ENCODE measurements at regions not wholly inside any gene's neighbourhood (a gene's known extent, or its start where the extent isn't known, plus 50 kb on each side); places are given as distances from the start of the nearest gene placed in this dataset.

DNA sequence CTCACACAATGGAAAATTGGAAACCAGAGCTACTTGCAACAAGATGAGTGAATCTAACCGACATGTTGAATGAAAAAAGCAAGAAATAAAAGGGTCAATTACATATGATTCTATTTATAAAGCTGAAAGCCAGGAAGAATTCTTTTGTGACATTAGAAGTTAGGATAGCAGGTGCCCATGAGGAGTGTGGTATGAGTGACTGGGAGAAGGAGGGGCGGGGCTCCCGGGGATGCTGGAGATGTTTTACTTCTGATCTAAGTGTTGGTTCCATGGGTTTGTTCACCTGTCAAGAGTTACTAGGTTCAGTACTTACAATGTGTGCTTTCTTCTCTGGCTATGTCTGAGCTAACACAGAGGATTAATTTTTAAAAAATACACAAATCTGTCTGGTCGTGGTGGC is 60.8 kb downstream of the NSMCE3 start:
- H3K4me3 Mint-ChIP-seq, result no peak overlapping the region
- ATAC-seq (replicated peaks) (no peak), DNase-seq (no peak)
- no peaks in the 10 kb centered on the region for H3K36me3 Mint-ChIP-seq (ENCODE audit: insufficient read depth)
- peaks cover 63 to 81% of the 10 kb centered on the region in 2 donors for H3K27me3 Mint-ChIP-seq
- H3K27ac Mint-ChIP-seq, result no peak overlapping the region
- H3K4me1 Mint-ChIP-seq (ENCODE audit: low read depth in 2 of 2), result no peaks in the 10 kb centered on the region
- H3K9me3 Mint-ChIP-seq, result no peaks in the 10 kb centered on the region

DNA sequence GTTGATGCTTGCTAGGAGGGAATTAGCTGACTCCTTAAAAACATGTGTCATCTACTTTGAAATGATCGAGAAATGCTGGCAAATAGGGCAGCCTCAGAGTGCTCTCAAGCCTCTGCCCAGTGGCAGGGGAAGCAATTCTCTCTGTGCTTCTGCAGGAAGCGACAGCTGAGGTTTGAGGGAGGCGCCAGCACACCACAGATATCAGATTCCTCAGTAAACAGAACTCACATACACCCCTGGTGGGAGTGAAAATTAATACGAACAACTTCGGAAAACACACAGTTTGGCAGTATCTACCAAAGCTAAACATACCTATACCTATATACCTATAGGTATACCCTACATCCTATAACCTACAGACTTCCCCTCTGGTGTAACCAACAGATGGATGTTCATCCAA is 61.3 kb downstream of the NSMCE3 start:
- ATAC-seq (replicated peaks) (no peak), DNase-seq (no peak)
- Mint-ChIP-seq H3K36me3 (ENCODE audit: insufficient read depth) (no peaks in the 10 kb centered on the region), H3K9me3 (no peaks in the 10 kb centered on the region), H3K4me3 (no peak overlapping the region), H3K4me1 (ENCODE audit: low read depth in 2 of 2) (no peaks in the 10 kb centered on the region), H3K27me3 (peaks cover 68 to 86% of the 10 kb centered on the region in 2 donors), H3K27ac (no peak overlapping the region)

DNA sequence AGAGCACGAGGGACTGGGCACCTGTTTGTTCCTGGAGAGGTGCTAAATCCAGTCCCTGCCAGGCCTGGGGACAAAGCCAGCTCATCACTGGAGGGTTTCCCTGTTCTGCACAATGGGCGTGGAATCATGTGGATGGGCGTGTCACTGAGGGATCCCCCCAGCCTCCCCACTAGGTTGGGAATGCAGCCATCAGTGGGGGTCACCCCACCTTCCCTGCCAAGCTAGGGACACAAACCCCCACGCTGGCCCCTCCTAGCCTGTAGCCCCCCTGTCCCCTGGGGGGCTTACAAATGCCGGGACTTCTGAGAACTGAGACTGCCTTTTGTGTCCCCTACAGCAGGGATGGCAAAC is 61.9 kb downstream of the NSMCE3 start:
- peaks cover 73 to 92% of the 10 kb centered on the region in 2 donors for H3K27me3 Mint-ChIP-seq

DNA sequence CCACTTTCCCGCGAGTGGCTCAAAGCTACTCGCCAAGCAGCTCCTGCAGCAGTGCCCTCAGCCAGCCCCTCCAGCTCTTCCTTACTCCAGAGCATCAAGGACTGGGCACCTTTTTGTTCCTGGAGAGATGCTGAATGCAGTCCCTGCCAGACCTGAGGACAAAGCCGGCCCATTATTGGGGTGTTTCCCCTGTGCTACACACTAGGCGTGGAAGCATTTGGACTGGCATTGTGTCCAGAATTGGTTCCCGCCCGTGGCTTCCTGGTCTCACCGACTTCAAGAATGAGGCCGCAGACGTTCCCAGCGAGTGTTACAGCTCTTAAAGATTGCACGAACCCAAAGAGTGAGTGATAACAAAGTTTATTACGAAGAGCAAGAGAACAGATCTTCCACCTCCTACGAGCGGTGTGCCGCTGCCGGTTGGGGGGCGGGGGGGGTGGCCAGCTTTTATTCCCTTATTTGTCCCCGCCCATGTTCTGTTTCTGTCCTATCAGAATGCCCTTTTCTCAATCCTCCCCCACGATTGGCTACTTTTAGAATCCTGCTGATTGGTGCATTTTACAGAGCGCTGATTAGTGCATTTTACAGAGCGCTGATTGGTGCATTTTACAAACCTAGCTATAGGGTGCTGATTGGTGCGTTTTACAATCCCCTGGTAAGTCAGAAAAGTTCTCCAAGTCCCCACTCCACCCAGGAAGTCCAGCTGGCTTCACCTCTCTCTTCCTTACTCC is 62.4 kb downstream of the NSMCE3 start:
- H3K4me1 Mint-ChIP-seq (ENCODE audit: low read depth in 2 of 2), result no peaks in the 10 kb centered on the region
- H3K9me3 Mint-ChIP-seq, result no peaks in the 10 kb centered on the region
- H3K27me3 Mint-ChIP-seq, result peaks cover 73 to 97% of the 10 kb centered on the region in 2 donors
- DNase-seq (no peak), ATAC-seq (replicated peaks) (no peak)
- no peak overlapping the region for H3K4me3 Mint-ChIP-seq
- no peaks in the 10 kb centered on the region for H3K36me3 Mint-ChIP-seq (ENCODE audit: insufficient read depth)
- H3K27ac Mint-ChIP-seq, result no peak overlapping the region

More for the DNA sequence above, 61.9 kb downstream of the NSMCE3 start:
- Mint-ChIP-seq H3K27ac (no peak overlapping the region), H3K4me1 (ENCODE audit: low read depth in 2 of 2) (no peaks in the 10 kb centered on the region), H3K36me3 (ENCODE audit: insufficient read depth) (no peaks in the 10 kb centered on the region), H3K4me3 (no peak overlapping the region), H3K9me3 (no peaks in the 10 kb centered on the region)
- DNase-seq (no peak), ATAC-seq (replicated peaks) (no peak)

DNA sequence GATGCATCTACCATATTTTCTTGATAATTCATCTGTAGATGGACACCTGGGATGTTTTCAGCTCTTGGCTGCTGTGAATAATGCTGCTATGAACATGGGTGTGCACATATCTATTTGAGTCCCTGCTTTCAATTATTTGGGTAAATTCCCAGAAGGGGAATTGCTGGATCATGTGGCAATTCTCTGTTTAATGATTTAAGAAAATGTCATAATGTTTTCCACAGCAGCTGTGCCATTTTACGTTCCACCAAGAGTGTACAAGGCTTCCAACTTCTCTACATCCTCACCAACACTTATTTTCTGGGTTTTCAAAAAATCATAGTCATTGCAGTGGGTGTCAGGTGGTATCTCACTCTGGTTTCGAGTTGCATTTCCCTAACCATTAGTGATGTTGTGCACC is 64.4 kb downstream of the NSMCE3 start:
- ATAC-seq (replicated peaks) (no peak), DNase-seq (no peak)
- H3K27me3 Mint-ChIP-seq, result peaks cover 60 to 81% of the 10 kb centered on the region in 2 donors
- H3K27ac Mint-ChIP-seq, result no peak overlapping the region
- no peak overlapping the region for H3K4me3 Mint-ChIP-seq
- no peaks in the 10 kb centered on the region for H3K36me3 Mint-ChIP-seq (ENCODE audit: insufficient read depth)
- no peaks in the 10 kb centered on the region for H3K4me1 Mint-ChIP-seq (ENCODE audit: low read depth in 2 of 2)
- no peaks in the 10 kb centered on the region for H3K9me3 Mint-ChIP-seq

DNA sequence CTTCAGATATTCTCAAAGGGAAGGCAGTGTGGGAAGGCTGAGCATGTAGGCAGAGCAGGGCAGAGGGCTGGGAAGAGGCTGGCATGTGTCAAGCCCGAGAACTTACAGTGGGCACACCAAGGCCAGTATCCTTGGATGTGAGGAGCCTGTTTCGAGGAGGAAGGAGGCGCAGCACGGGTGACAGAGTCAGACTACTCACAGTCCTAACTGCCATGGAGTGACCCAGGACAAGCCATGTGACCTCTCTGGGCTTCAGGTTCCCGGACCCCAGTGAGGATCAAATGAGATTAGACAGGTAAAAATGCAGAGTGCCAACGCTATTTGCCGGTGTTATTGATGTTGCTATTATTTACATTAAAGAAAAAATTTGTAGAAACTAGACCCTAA is 65.3 kb downstream of the NSMCE3 start:
- no peaks in the 10 kb centered on the region for H3K36me3 Mint-ChIP-seq (ENCODE audit: insufficient read depth)
- peaks cover 52 to 72% of the 10 kb centered on the region in 2 donors for H3K27me3 Mint-ChIP-seq
- H3K27ac Mint-ChIP-seq, result no peak overlapping the region
- no peak for DNase-seq
- H3K4me3 Mint-ChIP-seq, result no peak overlapping the region
- H3K9me3 Mint-ChIP-seq, result no peaks in the 10 kb centered on the region
- ATAC-seq (replicated peaks), result no peak
- no peaks in the 10 kb centered on the region for H3K4me1 Mint-ChIP-seq (ENCODE audit: low read depth in 2 of 2)

DNA sequence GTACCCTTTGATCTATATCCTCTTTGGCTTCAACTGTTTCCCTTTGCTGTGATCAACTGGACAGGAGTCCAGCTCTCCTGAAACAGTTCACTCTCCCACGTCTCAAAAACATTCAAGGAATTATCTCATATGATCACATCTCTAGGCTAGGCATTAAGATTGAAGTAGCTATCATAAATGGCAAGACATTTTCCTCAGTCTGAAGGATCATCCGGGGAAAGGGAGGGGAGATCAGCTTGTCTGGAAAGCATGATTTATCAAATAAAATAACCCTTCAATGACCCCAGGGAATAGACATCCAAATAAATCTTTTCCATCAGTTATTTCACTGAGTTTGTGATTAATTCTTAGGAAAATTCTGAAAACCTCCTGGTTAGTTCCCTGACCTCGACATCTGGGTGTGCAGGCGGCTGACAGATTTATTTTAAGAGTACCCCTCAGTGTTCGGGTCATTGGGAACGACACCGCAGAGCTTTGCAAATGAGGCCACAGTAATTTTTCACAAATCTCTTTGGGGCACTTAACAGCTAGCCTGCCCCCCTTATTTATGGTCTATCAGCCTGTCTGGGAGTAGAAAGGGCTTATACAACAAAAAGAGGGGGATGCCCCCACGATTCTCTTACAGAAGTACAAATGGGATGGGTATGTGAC is 65.8 kb downstream of the NSMCE3 start:
- Mint-ChIP-seq H3K9me3 (no peaks in the 10 kb centered on the region), H3K4me3 (no peak overlapping the region), H3K4me1 (ENCODE audit: low read depth in 2 of 2) (no peaks in the 10 kb centered on the region), H3K36me3 (ENCODE audit: insufficient read depth) (no peaks in the 10 kb centered on the region), H3K27me3 (peaks cover 48 to 67% of the 10 kb centered on the region in 2 donors), H3K27ac (no peak overlapping the region)
- ATAC-seq (replicated peaks) (no peak), DNase-seq (no peak)

DNA sequence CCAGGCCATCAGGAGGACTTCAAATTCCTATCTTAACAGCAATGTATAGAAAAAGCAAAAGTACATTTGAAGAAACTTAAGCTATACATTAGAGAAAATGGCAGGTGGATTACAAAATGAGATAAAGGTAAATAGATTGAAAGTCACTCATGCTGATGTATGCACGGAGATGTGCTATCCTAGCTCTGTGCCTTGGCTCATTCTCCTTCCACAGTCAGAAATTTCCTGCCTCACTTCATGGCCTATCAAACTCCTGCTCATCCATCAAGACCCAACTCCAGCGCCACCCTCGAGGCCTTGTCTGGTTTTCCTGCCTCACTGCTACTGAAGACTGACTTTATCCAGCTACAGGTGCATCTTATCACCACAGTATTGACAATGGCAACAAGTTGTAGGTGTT is 72.9 kb downstream of the NSMCE3 start:
- Mint-ChIP-seq H3K4me3 (no peak overlapping the region), H3K36me3 (ENCODE audit: insufficient read depth) (no peaks in the 10 kb centered on the region), H3K4me1 (ENCODE audit: low read depth in 2 of 2) (no peaks in the 10 kb centered on the region), H3K27me3 (peaks cover 24 to 34% of the 10 kb centered on the region in 2 donors), H3K9me3 (no peaks in the 10 kb centered on the region), H3K27ac (no peak overlapping the region)
- no peak for ATAC-seq (replicated peaks)
- no peak for DNase-seq

DNA sequence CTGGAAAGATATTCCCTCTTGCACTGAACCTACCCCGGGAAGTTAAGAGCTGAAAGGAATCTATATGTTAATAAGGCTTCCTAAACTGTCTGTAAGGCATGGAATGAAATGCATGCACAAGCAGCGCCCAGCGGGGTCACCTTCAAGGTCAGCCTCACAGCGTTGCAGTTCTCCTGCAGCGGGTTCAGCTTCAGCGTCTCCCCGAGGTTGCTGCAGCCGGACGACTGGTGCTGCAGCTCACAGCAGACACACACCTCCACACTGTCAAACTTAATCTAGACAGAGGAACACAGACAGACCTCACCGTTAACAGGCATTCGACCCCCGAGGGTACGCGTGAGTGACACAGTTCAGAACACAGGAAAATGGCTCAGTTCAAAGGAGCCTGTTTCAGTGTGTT is 73.3 kb downstream of the NSMCE3 start:
- Mint-ChIP-seq H3K27me3 (peaks cover 27 to 38% of the 10 kb centered on the region in 2 donors), H3K9me3 (no peaks in the 10 kb centered on the region), H3K4me3 (no peak overlapping the region), H3K4me1 (ENCODE audit: low read depth in 2 of 2) (no peaks in the 10 kb centered on the region), H3K36me3 (ENCODE audit: insufficient read depth) (no peaks in the 10 kb centered on the region), H3K27ac (no peak overlapping the region)
- ATAC-seq (replicated peaks) (no peak), DNase-seq (no peak)

DNA sequence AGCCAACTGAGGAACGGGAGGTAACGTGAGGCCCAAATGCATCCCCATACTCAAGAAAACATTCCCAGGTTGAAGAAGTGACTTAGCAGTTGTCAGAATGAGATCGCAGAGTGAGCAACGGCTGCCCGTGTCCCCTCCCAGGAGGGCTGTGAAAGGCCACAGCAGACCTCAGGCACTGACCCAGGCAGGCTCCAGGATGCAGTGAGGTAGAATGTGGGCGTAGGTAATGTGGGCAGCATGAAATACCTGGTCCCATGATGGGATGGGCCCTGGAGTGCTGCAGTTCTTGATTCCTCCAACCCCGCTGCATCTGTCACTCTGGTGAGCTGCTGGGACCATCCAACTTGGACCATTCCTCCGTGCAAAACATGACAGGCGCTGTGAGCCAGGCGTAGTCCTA is 74.8 kb downstream of the NSMCE3 start:
- no peaks in the 10 kb centered on the region for H3K36me3 Mint-ChIP-seq (ENCODE audit: insufficient read depth)
- no peak for DNase-seq

DNA sequence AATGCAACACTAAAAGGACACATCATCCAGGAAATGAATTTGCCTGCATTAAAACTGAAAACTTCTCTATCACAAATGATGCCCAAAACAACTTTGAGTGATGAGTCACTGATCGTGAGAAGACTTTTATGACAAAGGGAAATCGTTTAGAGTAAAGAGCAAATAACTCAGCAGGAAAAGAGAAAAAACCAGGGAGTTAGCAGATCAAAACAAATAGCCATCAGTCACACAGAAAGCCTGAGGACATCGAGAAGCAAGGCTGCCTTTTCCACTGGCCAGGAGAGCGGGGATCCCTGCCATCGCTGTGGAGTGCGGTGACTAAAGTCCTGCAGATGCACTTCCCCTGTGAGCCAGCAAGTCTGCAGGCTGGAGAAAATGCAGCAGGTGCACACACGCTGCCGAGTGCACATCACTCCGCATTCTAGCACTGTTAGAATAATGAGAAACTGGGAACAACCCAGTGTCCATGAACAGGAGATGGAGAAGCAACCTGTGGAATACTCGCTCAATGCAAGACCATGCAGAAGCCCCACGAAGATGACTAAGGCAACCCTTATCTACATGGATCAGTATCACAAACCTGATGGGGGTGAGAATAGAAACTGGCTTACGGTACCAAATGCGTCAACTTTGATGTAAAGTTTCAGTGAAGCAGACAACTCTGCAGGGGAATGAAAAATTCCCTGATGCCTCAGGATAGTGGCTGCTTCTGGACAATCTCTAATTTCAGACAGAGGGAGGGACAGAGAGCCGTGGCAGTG is 86.4 kb downstream of the NSMCE3 start:
- H3K4me1 Mint-ChIP-seq (ENCODE audit: low read depth in 2 of 2), result no peaks in the 10 kb centered on the region
- no peaks in the 10 kb centered on the region for H3K9me3 Mint-ChIP-seq
- DNase-seq (no peak), ATAC-seq (replicated peaks) (no peak)
- no peaks in the 10 kb centered on the region for H3K36me3 Mint-ChIP-seq (ENCODE audit: insufficient read depth)
- peaks cover 45 to 48% of the 10 kb centered on the region in 2 donors for H3K27me3 Mint-ChIP-seq
- no peak overlapping the region for H3K4me3 Mint-ChIP-seq
- no peak overlapping the region for H3K27ac Mint-ChIP-seq

More for the DNA sequence above, 74.8 kb downstream of the NSMCE3 start:
- Mint-ChIP-seq H3K4me1 (ENCODE audit: low read depth in 2 of 2) (no peaks in the 10 kb centered on the region), H3K27me3 (peaks cover 33 to 52% of the 10 kb centered on the region in 2 donors), H3K27ac (no peak overlapping the region), H3K9me3 (no peaks in the 10 kb centered on the region), H3K4me3 (no peak overlapping the region)
- ATAC-seq (replicated peaks), result no peak

DNA sequence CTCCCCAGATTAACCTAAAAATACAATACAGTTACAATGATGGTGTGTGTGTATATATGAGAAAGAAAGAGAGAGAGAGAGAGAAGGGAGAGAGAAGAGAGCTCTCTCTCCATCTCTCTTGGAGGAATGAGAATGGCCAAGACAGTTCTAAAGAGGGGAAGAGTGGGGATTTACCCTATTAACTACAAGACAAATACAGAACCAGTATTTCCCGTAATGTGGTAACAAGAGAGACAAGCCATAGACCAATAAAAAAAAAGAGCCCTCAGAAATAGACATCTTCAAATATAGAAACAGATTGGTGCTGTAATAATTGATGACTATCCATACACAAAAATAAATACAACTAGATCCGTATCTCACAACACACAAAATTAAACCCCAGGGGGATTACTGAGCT is 87.0 kb downstream of the NSMCE3 start:
- Mint-ChIP-seq H3K27me3 (peaks cover 43 to 49% of the 10 kb centered on the region in 2 donors), H3K36me3 (ENCODE audit: insufficient read depth) (no peaks in the 10 kb centered on the region), H3K4me1 (ENCODE audit: low read depth in 2 of 2) (no peaks in the 10 kb centered on the region), H3K27ac (no peak overlapping the region), H3K4me3 (no peak overlapping the region), H3K9me3 (no peaks in the 10 kb centered on the region)
- DNase-seq, result no peak
- ATAC-seq (replicated peaks), result no peak

DNA sequence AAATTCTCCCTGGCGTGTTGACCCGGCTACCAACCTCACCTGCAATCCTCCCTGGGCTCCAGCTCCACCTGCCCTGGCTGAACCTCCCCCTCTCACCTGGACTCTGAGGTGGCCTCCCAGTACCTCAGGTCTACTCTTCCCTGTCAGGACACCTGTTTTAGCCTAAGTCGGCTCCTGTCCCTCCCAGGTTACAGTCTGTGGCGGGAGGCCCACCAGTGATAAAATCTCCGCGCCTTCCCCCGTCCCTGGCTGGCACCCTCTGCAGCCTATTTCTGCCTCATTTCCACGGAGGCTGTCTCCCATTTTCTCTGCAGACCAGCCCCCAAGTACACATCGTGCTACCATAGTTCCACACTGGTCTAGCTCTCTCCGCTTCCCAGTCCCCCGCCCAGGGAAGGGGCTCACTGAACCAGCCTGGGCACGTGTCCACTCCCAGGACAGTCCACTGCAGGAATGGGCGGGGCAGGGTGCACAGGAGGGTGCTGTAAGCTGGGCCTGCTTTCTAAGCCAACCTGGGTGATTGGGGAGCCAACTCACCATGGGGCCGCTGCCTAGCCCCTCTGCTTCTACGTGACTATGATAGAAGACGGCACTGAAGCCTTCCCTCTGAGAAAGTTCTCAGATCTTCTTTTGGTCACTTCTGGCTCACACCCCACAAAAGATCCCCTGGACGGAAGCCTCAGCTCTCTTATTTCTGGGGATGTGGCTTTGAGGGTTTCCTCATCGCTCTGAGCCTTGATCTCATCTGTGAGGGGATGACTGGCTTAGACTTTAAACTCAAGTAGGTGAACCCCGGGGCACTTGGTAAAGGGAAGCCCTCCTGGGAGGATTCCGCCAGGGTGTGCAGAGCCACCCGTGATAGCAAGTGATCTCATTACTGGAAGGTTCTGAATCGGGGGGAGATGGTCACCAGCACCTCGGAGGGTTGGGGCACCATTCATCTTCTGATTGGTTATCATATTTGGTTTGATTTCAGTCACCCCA is 96.6 kb downstream of the NSMCE3 start:
- ATAC-seq (replicated peaks), result no peak
- Mint-ChIP-seq H3K27me3 (peaks cover 52 to 54% of the 10 kb centered on the region in 2 donors), H3K9me3 (no peaks in the 10 kb centered on the region), H3K4me3 (no peak overlapping the region), H3K4me1 (ENCODE audit: low read depth in 2 of 2) (no peaks in the 10 kb centered on the region), H3K36me3 (ENCODE audit: insufficient read depth) (no peaks in the 10 kb centered on the region), H3K27ac (no peak overlapping the region)
- no peak for DNase-seq
